ENCODE measurements at regions not wholly inside any gene's neighbourhood (a gene's known extent, or its start where the extent isn't known, plus 50 kb on each side); places are given as distances from the start of the nearest gene placed in this dataset.

DNA sequence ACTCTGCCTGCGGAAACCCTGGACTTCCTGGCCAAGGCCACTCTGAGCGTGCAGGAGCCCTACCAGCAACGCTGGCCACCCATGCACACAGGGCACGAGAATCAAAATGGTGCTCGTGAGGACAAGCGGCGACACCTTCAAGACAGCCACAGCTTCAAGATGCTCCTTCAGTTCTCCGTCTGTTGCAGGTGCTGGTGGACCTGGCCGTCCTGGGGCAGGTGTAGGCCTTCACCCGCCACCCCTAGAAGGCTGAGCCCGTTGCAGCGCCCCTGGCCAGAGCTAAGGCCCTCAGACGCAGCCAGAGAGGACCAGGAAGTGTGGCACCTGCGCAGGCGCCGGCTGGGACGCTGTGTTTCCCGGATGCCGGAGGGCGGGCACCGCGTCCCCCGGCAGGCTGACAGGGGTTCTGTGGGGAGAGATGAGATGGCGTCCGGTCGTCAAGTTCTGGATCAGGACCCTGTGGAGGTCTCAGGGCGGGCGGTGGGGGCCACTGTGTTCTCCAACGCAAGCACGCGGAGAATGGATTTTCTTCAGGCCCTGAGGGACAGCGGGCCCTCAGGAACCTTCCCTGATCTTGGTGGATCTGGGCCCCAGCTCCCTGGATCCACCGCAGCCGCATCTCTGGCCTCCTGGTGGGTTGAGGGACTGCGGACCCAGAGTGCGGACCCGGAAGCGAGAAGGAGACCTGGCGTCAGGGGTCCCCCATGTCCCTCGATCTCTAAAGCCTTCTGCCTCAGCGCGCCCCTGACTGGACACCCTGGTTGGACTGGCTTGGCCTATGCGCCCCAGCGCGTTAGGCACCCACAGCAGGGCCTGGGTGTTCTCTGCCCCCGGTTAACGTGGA lies 1770.8 kb upstream of the CDH9 start:
- TF ChIP-seq, protein P1, sequence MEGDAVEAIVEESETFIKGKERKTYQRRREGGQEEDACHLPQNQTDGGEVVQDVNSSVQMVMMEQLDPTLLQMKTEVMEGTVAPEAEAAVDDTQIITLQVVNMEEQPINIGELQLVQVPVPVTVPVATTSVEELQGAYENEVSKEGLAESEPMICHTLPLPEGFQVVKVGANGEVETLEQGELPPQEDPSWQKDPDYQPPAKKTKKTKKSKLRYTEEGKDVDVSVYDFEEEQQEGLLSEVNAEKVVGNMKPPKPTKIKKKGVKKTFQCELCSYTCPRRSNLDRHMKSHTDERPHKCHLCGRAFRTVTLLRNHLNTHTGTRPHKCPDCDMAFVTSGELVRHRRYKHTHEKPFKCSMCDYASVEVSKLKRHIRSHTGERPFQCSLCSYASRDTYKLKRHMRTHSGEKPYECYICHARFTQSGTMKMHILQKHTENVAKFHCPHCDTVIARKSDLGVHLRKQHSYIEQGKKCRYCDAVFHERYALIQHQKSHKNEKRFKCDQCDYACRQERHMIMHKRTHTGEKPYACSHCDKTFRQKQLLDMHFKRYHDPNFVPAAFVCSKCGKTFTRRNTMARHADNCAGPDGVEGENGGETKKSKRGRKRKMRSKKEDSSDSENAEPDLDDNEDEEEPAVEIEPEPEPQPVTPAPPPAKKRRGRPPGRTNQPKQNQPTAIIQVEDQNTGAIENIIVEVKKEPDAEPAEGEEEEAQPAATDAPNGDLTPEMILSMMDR (IDR thresholded peaks at IDR 0.05) = no peak
- TF ChIP-seq EZH2 (IDR thresholded peaks at IDR 0.05) = no peak
